GM12874 (cell line): ENCODE measurements at regions not wholly inside any gene's neighbourhood (a gene's known extent, or its start where the extent isn't known, plus 50 kb on each side); places are given as distances from the start of the nearest gene placed in this dataset.

ENCODE experiments used
- TF ChIP-seq, protein P1 (sequence below): IDR thresholded peaks from 2 replicates; pipeline ENCODE4 v1.5.1; 2011; ENCODE audit warnings: low read depth, mild to moderate bottlenecking, control low read depth, low read length, moderate library complexity; ENCODE audit not compliant: insufficient read depth

DNA sequence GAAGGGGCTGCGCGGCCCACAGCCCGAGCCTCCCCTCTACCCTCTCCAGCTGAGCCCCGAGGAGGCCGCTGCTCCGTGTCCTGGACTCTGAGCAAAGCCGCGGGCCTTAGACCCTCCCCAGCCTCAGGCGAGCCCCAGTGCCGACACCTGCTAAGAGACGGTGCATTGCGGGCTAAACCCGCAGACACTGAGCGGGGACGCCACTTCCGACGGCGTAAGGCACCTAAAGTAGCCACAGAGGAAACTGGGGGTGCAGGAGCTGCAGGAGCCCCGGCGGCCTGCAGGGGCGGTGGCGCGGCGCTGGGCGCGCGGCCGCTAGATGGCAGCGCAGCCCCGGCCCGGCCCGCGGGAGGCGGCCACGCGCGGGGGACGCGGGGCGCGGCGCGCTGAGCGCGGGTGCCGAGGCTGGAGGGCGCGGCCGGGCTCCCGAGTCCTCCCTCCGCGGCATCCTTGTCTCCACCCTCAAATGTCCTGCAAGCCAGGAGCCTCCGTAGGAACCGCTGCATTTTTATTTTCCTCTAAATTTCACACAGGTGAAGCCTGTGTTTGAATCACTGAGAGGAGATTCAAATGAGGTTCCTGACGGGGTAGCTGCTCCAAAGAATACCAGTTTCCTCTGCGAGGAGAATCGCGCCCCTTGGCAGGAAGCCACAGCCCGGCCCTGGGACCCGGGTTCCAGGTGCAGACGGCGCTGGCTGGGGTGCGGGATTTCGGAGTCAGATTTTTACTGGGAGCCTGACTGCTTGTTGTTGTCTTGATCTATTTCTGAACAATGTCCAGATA is 650.5 kb downstream of the GALR1 start:
- TF ChIP-seq, protein P1, sequence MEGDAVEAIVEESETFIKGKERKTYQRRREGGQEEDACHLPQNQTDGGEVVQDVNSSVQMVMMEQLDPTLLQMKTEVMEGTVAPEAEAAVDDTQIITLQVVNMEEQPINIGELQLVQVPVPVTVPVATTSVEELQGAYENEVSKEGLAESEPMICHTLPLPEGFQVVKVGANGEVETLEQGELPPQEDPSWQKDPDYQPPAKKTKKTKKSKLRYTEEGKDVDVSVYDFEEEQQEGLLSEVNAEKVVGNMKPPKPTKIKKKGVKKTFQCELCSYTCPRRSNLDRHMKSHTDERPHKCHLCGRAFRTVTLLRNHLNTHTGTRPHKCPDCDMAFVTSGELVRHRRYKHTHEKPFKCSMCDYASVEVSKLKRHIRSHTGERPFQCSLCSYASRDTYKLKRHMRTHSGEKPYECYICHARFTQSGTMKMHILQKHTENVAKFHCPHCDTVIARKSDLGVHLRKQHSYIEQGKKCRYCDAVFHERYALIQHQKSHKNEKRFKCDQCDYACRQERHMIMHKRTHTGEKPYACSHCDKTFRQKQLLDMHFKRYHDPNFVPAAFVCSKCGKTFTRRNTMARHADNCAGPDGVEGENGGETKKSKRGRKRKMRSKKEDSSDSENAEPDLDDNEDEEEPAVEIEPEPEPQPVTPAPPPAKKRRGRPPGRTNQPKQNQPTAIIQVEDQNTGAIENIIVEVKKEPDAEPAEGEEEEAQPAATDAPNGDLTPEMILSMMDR = peak; percentile 95

DNA sequence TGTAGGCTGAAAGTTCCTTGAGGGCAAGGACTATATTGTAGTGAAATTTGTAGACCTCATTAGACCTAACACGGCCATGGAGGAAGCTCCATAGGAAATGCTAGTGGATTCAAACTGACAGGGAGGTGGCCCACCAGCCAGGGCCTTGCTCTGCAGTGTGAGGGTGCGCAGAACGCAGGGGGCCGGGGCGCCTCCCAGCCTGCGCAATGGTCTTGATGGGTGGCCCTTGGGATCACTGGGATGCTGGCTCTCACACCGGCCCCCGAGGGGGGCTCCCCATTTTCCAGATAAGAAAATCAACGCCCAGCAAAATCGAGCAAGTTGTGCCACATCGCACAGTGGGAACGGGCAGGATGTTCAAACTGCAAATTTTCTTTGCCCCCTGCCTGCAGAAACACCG is 655.4 kb downstream of the GALR1 start:
- TF ChIP-seq, protein P1 = no peak

DNA sequence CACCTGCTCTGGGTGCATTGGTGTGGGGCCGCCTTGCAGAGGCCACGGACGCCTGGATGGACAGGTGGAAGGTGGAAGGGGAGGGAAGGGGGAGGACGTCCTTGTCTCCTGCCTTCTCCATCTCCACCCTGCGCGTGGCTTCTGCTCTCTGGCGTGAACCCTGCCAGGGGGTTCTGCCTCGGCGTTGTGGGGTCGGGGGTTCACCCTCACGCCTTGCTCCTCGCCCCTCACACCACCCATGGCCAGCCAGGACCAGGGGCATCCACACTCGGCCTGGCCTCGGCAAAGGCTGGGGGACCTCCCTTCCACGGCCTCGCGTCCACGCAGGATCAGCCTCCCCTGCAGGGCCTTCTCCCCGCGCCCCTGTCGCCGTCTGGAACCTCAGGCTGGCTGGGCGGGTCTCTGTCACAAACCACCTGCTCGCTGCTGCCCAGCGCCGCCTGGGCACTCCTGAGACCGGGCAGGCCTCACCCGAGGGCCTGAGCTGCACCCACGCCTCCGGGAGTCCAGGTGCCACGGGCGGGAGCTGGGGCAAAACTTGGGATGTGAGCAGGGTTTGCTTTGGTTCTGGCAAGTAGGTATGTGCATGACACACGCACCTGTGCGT is 655.9 kb downstream of the GALR1 start:
- TF ChIP-seq, protein P1 = no peak

DNA sequence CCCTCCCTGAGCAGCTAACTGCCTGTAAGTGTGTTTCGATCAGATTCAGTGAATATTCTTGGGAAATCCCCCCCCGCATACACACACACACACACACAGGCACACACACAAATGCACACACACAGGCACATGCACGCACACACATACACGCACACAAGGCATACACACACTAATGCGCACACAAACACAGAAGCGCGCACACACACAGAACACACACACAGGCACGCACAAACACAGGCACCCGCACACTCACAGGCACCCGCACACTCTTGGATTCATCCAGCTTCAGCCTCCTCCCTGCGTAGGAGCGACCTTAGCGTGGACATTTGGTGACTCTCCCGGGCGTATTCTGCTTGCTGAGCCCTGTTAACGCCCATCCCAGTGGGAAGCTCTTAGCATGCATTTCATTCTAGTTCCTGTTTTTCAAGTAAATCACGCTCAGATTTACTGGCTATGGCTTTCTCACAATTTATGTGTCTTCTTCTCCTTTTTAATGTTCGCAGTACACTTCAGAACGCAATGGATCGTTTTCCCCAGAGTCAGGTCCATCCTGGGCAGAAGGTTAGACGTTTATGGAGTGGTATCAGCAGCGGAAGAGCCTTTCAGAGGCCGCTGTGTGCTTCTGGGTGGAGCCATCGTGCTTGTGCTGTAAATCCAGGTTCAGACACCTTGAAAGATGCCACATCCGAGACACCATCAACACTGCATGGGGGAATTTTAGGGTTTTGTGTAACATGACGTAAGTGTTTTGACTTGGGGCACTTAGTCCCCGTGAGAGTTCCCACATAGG is 656.6 kb downstream of the GALR1 start:
- TF ChIP-seq, protein P1 = no peak

DNA sequence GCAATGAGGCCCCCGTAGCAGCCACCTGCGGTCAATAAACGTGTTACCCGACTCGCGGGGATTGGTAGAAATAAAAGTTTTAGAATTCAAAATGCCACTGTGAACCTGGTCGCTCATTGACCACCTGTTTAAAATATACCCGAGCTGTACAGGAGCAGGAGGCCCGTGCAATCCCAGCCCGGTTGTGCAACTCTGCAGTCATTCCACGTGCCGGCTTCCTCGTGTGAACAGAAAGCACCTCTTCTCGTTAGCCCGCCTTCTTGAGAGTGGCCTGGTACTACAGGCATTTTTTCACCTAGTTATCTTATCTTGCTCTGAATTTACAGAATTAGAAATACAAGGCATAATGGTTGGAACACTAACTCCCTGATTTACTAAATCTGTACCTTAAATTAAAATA is 660.7 kb downstream of the GALR1 start:
- TF ChIP-seq, protein P1 = no peak

DNA sequence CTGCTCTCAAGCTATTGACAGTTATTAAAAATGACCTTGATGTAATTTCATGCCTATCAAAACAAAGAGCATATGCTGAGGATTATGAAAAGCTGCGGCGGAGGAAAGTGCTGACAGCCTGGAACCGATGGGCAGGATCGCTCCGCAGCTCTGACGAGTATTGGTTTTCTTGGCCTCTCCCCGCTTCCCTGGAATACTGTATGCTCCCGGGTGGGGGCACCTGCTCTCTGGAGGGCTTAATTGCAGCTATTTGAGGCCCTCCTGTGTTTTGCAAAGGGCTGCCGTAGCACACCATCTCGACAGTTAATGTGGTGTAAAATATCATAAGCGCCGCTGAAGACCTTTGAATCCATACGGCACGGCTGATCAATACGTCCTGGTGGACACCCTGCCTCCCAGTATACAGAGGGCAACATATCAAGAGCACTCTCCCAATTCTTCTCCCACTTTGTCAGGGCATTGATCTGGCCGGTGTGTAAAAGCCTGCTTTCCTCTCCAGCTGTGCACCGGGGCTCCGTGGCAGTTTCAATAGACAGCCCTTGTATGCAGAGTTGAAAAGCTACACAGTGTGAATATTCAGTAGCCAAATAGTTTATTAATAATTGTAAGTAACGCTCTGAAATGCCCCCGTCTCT is 662.4 kb downstream of the GALR1 start:
- TF ChIP-seq, protein P1 = no peak

DNA sequence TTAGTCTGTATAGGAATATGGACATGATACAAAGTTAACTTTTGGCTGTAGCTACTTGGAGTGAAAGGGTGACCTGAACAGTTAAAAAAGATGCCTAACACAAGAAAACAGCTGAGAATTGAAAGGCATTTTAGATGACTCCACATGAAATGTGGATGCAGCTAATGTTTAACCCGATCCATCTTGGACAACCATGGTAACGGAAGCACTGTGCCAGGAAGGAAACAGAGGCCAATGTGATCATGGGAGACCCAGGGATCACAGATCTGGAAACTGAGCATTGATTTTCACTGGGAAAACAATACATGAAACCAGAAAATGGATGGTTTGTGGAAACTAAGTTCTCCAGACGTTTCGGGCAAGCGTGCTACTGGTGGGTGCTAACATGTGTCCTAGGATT is 669.1 kb downstream of the GALR1 start:
- TF ChIP-seq, protein P1 = no peak
